RPMI7951 (cell line): ENCODE measurements at regions not wholly inside any gene's neighbourhood (a gene's known extent, or its start where the extent isn't known, plus 50 kb on each side); places are given as distances from the start of the nearest gene placed in this dataset.
A peak's percentile ranks its signal among the peaks of the same experiment; 100 is the strongest.

Experiments
- DNase-seq: peaks from one replicate; pipeline ENCODE4 v3.0.0-alpha.2; 2012; ENCODE audit warnings: low read depth

DNA sequence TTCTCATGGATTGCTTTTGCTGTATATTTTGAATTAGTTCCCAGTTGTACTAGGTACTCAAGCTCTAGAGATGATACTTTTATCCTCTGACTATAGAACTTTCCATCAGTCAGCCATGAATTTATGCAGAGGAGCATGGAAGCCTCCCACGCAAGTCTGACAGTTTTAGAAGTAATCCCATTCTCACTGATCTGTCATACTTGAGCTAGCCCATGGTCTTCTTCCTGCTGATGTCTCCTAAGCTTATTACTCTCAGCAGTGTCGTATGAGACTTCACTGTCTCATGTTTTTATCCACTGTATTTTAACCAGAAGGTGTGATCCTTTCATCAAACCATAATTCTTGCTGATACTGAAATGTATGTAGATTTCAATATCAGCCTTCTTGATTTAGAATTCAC is 715.2 kb upstream of the MARCKS start:
- DNase-seq: no peak

DNA sequence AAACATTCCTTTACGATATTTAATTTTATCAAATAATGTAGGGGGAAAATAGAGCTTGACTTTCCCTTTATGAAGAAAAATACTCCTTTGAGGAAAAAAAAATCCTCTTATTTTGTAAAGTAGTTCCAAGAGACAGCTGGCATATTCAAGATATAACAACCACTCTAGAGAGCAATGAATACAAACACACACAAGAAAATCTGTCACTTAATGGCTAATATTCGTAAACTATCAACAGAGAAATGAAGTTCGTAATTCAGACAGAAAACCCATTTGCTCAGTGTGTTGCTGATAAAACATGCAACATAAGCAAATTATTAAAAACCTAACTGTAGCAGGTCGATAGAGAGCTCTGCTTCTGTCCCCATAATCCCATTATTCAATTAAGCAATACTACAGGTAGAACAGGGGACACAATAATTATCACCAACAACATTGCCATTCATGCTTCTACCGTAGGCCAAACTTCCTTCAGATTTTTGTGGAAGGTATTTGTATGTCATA is 714.4 kb upstream of the MARCKS start:
- no peak for DNase-seq

DNA sequence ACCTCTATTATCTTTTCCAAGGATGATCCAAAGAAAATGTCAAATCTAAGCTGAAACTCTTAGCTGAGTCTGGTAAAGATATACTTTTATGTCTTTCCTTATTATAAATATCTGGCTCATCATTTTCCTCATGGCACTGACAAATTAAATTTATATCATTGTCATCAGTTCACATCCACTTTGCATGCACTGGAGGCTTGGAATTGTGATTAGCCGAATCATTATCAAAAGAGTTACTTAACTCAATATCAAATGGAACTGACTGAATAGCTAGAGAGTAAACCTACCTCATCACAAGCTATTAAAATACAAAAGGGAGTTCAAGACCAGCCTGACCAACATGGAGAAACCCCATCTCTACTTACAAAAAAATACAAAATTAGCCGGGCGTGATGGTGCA is 713.9 kb upstream of the MARCKS start:
- DNase-seq: no peak

DNA sequence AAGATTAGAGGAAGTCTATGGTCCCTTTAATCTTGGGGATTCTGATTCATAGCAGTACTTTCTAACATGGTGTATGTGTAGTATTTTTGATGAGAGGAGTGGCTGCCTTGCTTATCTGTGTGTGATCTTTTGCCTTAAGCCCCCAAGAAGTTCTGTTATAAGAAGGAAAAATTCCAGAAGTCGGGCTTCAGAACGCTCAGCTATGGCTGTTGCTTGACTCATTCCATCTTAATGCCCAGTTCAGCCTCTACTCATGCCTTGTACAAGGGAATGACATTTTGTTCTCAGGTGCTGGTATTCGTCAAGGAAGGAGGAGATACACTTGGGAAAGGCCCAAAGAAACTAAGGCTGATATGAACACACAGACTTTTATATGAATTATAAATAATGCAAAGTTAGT is 713.0 kb upstream of the MARCKS start:
- DNase-seq: no peak

DNA sequence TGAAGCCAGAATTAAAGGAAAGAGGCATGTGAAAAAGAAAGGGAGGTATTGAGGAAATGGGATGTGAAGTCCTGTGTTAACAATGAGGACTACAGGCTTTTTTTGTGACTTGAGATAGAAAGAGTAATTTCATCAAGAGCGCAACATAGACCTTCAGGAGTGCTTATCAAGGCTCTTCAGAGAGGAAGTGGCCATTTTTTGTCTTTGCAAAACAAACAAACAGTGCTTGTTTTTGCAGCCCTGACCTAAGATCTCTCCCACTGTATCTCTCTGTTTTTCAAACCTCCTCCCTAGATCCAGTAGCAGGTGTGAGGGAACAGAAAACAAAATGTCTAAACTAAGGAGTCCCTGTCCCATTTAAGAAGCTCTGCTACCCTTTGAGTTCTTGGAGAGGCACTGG is 710.3 kb upstream of the MARCKS start:
- DNase-seq: no peak

DNA sequence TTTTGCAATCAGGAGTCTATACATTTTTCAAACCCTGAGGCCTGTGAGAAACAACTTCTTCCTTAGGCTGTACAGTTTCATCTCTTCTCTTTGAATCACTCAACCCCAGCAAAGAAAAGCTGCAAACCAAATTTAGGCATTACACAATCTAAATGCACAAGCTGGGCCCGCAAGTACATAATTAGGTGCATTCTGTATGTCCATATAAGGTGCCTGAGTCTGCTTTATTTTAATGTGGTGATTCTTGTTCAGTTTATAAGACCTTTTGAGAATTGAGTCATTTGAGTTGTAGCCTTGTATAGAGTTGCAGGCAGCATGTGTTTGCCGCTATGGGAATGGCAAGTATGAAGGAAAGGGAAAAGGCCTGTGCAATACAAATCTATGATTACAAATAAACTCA is 709.6 kb upstream of the MARCKS start:
- peak; percentile 49 for DNase-seq

DNA sequence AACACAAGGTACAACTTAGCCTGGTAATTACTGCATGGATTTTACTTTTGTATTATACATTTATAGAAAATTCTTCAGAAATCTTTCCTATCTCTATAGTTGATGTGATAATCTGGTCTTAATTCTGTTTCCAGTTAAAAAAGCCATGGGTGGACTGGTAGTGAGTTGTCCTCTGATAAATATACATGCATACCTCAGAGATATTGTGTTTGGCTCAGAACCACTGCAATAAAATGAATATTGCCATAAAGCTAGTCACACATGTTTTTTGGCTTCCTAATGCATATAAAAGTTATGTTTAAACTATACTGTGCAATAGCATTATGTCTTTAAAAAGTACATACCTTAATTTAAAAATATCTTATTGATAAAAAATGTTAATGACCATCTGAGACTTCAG is 708.6 kb upstream of the MARCKS start:
- no peak for DNase-seq

DNA sequence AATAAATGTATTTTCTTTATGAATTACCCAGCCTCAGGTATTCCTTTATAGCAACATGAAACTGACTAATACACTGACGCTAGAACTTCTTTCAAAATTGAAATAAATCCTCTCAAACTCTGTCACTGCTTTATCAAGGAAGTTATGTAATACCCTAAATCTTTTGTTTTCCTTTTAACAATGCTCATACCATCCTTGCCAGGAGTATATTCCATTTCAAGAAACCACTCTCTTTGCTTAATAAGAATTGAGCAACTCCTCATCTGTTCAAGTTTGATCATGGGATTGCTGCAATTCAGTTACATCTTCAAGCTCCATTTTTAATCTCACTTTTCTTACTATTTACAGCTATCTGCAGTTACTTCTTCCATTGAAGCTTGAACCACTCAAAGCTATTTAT is 707.6 kb upstream of the MARCKS start:
- no peak for DNase-seq

DNA sequence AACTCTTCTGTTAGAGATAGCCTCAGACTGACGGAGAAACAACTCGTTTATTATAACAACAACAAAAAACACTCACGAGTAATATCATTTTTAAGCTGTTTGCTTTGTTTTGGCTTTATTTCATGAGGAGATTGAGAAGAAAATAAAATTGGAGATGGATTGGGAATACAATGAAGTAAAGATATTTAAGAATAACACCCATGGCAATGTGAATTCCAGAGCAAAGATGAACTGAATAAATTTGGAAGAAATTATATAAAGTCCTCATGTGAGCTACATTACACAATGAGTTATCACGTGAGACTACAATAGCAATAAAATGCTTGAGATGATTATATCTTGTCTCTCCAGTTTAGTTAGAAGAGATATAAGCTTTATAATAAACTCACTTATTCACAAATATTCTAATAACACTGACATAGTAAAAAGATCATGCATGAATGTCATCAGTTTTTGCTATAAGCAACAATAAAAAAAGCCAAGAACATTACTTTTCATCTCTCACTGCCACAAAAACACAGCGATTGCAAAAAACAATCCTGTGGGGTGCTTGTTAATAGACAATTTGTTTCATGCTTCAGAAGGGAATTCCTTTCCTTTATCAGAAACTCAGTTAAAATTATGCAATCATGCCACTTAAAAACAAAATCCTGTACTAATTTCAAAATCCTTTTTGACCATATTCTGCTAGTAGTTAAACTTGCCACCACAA is 696.7 kb upstream of the MARCKS start:
- DNase-seq: no peak

DNA sequence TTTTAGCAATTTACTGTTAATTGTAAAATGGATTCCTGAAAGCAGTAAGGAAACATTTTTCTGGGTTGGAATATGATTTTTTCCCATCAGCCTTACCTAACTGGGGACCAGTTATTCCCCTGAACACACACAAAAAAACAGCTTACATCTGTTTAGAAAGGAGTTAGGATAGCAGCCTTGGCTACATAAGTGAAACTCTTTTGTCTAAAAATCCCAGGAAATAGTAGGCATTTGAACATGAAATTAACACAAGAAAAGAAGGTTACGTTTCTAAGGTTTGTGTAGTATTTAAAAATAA is 696.2 kb upstream of the MARCKS start:
- no peak for DNase-seq

DNA sequence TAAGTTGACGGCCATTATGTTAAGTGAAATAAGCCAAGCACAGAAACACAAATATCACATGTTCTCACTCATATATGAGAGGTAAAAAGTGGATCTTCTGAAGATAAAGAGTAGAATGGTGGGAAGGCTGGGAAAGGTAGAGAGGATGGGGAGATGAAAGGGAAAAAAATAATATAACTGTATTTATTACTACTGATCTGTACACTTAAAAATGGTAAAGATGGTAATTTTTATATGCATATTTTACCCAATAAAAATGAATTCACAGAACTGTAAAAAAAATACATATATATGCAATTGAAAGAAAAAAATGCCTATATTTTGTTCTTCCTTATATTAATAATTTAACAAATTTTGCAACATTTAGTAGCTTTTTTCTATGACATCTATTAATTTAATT is 694.4 kb upstream of the MARCKS start:
- no peak for DNase-seq

DNA sequence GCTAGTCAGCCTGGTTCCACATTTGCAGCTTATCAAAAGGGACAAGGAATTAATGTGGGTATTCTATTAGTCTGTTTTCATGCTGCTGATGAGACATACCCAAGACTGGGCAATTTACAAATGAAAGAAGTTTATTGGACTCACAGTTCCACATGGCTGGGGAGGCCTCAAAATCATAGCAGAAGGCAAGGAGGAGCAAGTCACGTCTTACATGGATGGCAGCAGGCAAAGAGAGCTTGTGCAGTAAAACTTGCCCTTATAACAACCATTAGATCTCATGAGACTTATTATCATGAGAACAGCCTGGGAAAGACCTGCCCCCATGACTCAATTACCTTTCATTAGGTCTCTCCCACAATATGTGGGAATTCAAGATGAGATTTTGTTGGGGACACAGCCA is 689.1 kb upstream of the MARCKS start:
- DNase-seq: no peak

DNA sequence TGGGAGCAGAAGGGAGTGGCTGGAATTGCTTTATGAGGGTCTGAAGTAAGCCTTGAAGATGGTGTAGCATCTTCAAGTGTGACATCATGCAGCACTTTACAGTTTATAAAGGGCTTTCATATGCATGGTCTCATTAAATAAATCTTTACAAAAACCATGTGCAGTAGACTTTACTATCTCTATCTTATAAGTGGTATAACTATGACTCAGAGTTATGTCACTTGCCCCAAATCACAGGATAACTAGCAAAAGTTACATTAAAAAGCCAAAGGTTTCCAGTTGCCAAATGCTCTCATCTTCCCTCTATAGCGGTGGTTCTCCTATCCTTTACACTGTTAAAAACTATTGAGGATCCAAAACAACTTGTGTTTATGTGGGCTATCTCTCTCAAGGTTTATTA is 687.7 kb upstream of the MARCKS start:
- DNase-seq: peak; percentile 77

DNA sequence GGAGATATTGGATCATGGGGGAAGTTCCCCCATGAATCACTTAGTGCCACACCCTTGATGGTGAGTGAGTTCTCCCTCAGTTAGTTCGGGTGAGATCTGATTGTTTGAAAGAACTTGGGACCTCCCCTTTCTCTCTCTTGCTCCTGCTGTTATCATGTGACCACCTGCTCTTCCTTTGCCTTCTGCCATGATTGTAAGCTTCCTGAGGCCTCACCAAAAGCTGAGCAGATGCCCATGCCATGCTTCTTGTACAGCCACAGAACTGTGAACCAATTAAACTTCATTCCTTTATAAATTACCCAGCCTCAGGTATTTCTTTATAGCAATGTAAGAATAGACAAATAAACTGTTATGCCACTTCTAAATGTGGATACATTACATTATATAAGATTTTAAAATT is 686.7 kb upstream of the MARCKS start:
- DNase-seq: no peak

DNA sequence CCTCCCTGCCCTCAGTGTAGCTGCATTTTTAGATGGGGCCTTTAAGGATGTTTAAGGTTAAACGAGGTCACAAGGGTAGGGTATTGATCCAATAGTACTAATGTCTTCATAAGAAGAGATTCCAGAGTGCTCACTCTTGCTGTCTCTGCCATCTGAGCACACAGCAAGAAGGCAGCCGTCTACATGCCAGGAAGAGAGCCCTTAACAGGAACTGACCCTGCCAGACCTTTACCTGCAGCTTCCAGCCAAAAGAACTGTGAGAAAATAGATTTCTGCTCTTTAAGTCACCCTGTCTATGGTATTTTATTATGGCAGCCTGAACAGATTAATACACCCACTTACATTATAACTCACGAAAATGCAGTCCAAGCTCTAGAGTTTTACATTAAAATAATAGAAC is 685.3 kb upstream of the MARCKS start:
- DNase-seq: no peak

DNA sequence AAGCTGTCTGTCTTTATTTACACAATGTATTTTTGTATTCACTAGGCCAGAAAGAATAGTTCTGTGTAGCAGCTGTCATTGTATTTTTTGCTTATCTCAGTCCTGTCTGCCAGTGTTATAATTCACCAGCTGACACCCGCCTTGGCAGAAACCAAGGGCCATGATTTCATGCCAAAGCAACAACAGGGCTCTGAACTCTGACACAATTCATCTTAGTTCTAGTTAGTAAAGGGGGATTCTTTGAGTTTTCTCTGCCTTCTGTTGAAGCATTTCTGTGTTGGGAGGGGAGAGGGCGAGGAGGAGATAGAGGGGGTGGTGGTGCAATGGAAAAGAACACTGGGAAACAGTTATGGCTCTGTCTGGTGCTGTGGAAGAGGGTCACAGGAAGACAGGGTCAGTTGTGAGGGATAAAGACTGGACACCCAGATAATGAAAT is 684.6 kb upstream of the MARCKS start:
- DNase-seq: peak; percentile 24

DNA sequence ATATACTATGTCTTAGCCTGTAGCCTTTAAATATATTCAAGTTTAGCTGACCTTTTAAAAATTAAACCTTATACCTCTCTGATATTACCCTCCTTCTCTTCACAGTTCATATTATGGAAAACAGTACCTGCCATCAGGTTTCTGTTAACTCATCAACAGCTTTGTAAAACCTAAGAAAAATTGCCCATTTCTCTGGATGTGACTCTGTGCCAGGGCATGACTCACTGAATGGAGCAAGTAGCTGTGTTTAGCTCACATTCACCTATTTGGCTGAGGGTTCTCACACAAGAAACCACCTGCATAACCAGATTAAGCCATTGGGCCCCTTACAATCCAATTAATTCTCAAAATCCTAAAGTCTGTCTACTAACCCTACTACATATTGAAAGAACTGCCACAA is 678.8 kb upstream of the MARCKS start:
- peak; percentile 39 for DNase-seq

DNA sequence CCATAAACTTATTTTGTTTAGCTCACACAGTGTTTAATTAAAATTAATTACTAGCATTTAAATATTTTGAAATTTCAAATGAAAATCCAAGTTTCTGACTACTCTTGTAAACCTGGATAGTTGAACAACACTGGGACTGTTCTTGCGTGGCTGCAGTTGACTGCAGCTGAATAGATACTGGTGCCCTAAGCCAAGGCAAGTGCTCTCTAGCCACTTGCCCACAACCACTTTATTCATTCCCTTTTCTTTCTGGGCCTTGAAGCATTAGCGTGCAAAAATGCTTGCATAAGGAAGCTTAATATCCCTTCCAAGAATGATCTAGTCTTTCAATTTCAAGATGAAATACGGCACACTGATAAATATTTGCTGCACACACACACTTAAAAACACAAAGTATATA is 676.0 kb upstream of the MARCKS start:
- DNase-seq: peak; percentile 27

DNA sequence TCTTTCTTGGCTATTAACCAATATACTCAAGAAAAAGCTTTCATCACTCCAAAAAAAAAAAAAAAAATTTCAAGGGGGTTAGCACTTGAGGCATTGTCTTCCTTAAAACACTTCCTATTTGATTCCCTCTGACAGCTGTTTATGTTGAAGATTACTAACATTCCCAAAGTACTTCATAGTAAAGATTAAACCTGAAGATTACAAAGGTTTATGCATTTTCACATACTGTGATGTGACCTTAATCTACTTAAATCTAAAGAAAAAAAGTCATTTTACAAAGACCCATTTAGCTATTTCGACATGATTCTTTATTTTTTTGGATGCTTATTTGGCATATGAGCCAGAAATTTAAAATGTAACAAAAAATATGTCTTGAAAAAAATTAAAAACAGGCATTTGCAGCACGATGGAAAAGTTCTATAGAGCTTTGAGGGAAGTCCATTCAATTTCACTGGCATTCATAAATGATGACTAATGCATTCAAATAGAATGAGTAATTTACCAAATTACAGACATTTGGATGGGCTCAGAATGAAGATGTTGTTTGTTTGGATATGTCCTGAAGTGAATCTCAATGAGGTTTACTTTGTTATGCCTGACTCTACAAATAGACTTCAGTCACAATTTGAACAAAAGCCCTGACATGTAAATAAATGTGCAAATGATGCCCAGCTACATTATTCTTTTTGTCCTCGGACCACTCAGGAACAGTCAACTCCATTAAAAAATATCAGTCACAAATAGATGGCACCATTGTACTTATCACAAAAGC is 674.6 kb upstream of the MARCKS start:
- DNase-seq: peak; percentile 89

DNA sequence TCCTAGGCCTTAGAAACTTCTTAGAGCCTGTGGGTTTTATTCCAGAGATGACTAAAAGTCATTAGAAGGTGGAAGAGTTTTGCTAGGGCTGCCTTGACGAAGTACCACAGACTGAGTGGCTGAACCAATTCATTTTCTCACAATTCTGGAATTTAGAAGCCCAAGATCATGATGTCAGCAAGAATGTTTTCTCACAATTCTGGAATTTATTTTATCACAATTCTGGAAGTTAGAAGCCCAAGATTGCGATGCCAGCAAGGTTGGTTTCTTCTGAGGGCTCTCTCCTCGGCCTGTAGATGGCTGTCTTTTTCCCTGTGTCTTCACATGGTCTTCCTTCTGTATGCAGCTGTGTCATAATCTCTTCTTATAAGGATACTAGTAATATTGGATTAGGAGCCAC is 672.9 kb upstream of the MARCKS start:
- DNase-seq: peak; percentile 63

DNA sequence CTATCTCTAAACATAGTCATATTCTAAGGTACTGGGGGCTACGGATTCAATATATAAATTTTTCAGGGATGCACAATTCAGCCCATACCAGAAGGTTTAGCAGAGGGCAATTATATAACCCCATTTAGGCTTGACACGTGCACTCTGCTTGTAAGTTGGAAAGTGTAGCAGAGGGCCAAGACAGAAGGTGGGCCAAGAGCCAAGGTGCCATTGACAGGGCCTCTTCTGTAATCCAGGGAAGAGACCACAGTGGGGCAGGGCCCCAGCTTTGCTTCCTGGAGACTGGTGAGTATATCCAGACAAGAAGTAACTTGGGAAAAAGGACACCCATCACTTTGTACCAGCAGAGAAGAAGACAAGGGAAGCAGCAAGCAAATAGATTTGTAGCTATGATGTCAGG is 672.4 kb upstream of the MARCKS start:
- DNase-seq: peak; percentile 19

DNA sequence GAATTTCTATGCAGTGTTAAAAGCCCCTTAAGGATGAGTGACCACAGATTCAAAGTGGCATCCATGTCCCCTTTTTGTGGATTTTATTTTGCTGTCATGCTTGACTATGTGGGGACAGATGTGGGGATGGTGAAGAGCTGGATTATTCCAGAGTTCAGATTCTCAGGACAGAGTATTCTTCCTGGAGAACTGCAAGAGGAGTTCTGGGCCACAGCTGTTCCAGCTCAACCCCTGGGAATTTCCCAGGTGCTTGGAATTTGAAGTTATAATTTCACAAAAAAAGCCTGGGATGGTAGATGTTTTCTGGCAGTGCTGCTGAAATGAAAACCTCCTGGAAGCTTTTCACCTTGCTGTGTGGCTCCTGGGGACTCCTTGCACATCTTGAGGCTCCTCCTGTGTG is 671.8 kb upstream of the MARCKS start:
- DNase-seq: peak; percentile 34

DNA sequence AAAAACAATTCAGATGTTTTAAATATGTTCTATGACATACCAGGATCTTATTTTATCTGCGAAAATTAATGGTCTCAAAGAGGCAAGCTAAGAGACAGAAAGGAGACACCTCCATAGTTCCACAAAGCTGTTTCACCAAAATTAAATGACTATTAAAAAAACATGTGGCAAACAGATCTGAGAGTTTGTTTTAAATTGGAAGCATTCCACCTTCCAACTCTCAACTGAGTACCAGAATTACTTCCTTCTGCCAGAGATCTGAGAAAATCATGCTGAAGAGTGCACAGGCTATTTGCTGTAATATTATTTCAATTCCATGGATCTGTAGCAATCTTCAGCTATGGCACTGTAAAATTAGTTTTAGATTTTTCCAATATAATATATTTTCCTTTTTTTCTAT is 669.5 kb upstream of the MARCKS start:
- peak; percentile 20 for DNase-seq

DNA sequence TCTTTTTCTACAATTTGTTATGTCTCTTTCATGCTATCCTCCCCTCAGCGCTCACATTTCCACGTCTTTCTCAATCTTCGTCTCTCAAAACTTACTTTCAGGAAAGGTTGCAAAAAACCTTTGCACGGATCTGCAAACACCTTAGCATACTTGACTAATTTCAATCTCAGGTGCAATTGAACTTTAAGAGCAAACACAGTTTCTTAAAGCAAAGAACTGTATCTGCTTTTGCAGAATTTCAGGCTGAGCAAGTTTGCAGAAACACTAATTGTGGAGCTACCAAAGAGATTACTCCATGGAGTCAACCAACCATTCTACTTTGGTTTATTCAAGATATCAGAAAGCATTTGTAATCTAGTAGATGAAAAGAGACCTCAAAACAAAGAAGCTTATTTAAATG is 668.2 kb upstream of the MARCKS start:
- no peak for DNase-seq
